ENCODE measurements at regions not wholly inside any gene's neighbourhood (a gene's known extent, or its start where the extent isn't known, plus 50 kb on each side); places are given as distances from the start of the nearest gene placed in this dataset.

DNA sequence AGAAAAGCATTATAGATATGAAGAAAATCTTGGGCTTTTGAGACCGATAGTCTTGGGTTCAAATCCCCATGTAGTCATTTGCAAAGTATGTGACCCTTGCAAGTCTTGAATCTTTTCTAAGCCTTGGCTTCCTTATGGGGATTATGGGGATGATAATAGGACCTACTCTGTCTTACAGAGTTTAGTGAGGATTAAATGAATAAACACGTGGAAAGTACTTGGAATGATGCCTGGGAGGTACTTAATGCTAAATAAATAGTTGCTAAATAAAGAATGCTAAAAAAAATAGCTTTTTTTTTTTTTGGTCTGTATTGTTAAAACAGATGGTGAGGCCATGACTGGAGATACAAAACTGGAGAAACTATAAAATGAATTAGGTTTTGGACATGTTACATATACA is 292.7 kb downstream of the GPAT3 start:
- in situ Hi-C loops (cut with MboI) (no loop called here), intact Hi-C loops (cut with micrococcal nuclease; ENCODE audit: unreplicated experiment) (no loop called here)
- Histone ChIP-seq H3K4me2 (ENCODE audit: control insufficient read depth, insufficient read depth) (no peak overlapping the region), H4K20me1 (ENCODE audit: control insufficient read depth, insufficient read depth) (no peaks in the 10 kb centered on the region), H3K27ac (ENCODE audit: control insufficient read depth, insufficient read depth) (no peak overlapping the region), H3K79me2 (ENCODE audit: control insufficient read depth, insufficient read depth, low read length) (no peaks in the 10 kb centered on the region), H3K4me3 (no peak overlapping the region), H3K36me3 (ENCODE audit: control insufficient read depth in 2 of 2, insufficient read depth in 2 of 2, low read length in 1 of 2) (no peaks in the 10 kb centered on the region), H3K27me3 (replicated peaks in 1 of 2; ENCODE audit: control insufficient read depth in 2 of 2, insufficient read depth in 2 of 2, low read length in 1 of 2) (no peaks in the 10 kb centered on the region; a peak in 1 of 4 replicates), H3K9ac (ENCODE audit: control insufficient read depth, insufficient read depth, low read length) (no peak overlapping the region), H3K9me3 (replicated peaks; ENCODE audit: control insufficient read depth, insufficient read depth, low read length) (no peaks in the 10 kb centered on the region), H2AFZ (ENCODE audit: control insufficient read depth, low read depth, low read length) (no peak overlapping the region), H3K4me1 (ENCODE audit: control insufficient read depth, insufficient read depth, low read length) (no peaks in the 10 kb centered on the region)
- ChIA-PET POLR2A (no interaction called here), RAD21 (ENCODE audit: unreplicated experiment) (no interaction called here), CTCF (no interaction called here), SMC1A (ENCODE audit: uncharacterized antibody, unreplicated experiment) (no interaction called here)
- no TSS peak for BruUV-seq (replicated peaks)
- no peak for FAIRE-seq
- 14% methylated on average over 2 of the region's 2 CpGs for WGBS (ENCODE audit: insufficient coverage, insufficient replicate concordance, low lambda C conversion rate, missing lambda C conversion rate)
- no peak for ATAC-seq
- DNase-seq (ENCODE audit: low read depth, low spot score), result no peak
- no peak for TF ChIP-seq CBX3 (IDR thresholded peaks at IDR 0.05; ENCODE audit: borderline replicate concordance, low read depth)
- TF ChIP-seq NRF1 (conservative IDR thresholded peaks at IDR 0.05; ENCODE audit: low read depth, low read length), result no peak
- TF ChIP-seq, protein P1, sequence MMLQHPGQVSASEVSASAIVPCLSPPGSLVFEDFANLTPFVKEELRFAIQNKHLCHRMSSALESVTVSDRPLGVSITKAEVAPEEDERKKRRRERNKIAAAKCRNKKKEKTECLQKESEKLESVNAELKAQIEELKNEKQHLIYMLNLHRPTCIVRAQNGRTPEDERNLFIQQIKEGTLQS (IDR thresholded peaks at IDR 0.05; ENCODE audit: borderline replicate concordance, extremely low read depth, low read depth, low read length), result no peak
- TF ChIP-seq, protein P2, sequence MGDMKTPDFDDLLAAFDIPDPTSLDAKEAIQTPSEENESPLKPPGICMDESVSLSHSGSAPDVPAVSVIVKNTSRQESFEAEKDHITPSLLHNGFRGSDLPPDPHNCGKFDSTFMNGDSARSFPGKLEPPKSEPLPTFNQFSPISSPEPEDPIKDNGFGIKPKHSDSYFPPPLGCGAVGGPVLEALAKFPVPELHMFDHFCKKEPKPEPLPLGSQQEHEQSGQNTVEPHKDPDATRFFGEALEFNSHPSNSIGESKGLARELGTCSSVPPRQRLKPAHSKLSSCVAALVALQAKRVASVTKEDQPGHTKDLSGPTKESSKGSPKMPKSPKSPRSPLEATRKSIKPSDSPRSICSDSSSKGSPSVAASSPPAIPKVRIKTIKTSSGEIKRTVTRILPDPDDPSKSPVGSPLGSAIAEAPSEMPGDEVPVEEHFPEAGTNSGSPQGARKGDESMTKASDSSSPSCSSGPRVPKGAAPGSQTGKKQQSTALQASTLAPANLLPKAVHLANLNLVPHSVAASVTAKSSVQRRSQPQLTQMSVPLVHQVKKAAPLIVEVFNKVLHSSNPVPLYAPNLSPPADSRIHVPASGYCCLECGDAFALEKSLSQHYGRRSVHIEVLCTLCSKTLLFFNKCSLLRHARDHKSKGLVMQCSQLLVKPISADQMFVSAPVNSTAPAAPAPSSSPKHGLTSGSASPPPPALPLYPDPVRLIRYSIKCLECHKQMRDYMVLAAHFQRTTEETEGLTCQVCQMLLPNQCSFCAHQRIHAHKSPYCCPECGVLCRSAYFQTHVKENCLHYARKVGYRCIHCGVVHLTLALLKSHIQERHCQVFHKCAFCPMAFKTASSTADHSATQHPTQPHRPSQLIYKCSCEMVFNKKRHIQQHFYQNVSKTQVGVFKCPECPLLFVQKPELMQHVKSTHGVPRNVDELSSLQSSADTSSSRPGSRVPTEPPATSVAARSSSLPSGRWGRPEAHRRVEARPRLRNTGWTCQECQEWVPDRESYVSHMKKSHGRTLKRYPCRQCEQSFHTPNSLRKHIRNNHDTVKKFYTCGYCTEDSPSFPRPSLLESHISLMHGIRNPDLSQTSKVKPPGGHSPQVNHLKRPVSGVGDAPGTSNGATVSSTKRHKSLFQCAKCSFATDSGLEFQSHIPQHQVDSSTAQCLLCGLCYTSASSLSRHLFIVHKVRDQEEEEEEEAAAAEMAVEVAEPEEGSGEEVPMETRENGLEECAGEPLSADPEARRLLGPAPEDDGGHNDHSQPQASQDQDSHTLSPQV (IDR thresholded peaks at IDR 0.05), result no peak
- TF ChIP-seq POLR2AphosphoS5 (IDR thresholded peaks at IDR 0.05; ENCODE audit: low read length), result no peak
- no peak for TF ChIP-seq YBX1 (IDR thresholded peaks at IDR 0.05)
- TF ChIP-seq, protein P3, sequence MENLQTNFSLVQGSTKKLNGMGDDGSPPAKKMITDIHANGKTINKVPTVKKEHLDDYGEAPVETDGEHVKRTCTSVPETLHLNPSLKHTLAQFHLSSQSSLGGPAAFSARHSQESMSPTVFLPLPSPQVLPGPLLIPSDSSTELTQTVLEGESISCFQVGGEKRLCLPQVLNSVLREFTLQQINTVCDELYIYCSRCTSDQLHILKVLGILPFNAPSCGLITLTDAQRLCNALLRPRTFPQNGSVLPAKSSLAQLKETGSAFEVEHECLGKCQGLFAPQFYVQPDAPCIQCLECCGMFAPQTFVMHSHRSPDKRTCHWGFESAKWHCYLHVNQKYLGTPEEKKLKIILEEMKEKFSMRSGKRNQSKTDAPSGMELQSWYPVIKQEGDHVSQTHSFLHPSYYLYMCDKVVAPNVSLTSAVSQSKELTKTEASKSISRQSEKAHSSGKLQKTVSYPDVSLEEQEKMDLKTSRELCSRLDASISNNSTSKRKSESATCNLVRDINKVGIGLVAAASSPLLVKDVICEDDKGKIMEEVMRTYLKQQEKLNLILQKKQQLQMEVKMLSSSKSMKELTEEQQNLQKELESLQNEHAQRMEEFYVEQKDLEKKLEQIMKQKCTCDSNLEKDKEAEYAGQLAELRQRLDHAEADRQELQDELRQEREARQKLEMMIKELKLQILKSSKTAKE (IDR thresholded peaks at IDR 0.05; ENCODE audit: low read depth, poor library complexity, severe bottlenecking), result no peak
- TF ChIP-seq, protein P4, sequence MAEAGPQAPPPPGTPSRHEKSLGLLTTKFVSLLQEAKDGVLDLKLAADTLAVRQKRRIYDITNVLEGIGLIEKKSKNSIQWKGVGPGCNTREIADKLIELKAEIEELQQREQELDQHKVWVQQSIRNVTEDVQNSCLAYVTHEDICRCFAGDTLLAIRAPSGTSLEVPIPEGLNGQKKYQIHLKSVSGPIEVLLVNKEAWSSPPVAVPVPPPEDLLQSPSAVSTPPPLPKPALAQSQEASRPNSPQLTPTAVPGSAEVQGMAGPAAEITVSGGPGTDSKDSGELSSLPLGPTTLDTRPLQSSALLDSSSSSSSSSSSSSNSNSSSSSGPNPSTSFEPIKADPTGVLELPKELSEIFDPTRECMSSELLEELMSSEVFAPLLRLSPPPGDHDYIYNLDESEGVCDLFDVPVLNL (IDR thresholded peaks at IDR 0.05; ENCODE audit: low read depth, low read length), result no peak
- TF ChIP-seq FOXK2 (IDR thresholded peaks at IDR 0.05), result no peak
- no peak for TF ChIP-seq GABPA (IDR thresholded peaks at IDR 0.05; ENCODE audit: low read depth)
- TF ChIP-seq, protein P5, sequence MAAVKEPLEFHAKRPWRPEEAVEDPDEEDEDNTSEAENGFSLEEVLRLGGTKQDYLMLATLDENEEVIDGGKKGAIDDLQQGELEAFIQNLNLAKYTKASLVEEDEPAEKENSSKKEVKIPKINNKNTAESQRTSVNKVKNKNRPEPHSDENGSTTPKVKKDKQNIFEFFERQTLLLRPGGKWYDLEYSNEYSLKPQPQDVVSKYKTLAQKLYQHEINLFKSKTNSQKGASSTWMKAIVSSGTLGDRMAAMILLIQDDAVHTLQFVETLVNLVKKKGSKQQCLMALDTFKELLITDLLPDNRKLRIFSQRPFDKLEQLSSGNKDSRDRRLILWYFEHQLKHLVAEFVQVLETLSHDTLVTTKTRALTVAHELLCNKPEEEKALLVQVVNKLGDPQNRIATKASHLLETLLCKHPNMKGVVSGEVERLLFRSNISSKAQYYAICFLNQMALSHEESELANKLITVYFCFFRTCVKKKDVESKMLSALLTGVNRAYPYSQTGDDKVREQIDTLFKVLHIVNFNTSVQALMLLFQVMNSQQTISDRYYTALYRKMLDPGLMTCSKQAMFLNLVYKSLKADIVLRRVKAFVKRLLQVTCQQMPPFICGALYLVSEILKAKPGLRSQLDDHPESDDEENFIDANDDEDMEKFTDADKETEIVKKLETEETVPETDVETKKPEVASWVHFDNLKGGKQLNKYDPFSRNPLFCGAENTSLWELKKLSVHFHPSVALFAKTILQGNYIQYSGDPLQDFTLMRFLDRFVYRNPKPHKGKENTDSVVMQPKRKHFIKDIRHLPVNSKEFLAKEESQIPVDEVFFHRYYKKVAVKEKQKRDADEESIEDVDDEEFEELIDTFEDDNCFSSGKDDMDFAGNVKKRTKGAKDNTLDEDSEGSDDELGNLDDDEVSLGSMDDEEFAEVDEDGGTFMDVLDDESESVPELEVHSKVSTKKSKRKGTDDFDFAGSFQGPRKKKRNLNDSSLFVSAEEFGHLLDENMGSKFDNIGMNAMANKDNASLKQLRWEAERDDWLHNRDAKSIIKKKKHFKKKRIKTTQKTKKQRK (IDR thresholded peaks at IDR 0.05; ENCODE audit: low read depth, low read length), result no peak
- no peak for TF ChIP-seq EP300 (IDR thresholded peaks at IDR 0.05; ENCODE audit: borderline replicate concordance in 1 of 2, control insufficient read depth in 1 of 2, low read depth in 2 of 2, low read length in 2 of 2)
